HG03571 (cell line): ENCODE measurements at regions not wholly inside any gene's neighbourhood (a gene's known extent, or its start where the extent isn't known, plus 50 kb on each side); places are given as distances from the start of the nearest gene placed in this dataset.

Source experiments
- ATAC-seq: cut with Tn5 transposase; IDR thresholded peaks from one replicate; pipeline ENCODE4 v1.9.1; 2021; ENCODE audit not compliant: unreplicated experiment

DNA sequence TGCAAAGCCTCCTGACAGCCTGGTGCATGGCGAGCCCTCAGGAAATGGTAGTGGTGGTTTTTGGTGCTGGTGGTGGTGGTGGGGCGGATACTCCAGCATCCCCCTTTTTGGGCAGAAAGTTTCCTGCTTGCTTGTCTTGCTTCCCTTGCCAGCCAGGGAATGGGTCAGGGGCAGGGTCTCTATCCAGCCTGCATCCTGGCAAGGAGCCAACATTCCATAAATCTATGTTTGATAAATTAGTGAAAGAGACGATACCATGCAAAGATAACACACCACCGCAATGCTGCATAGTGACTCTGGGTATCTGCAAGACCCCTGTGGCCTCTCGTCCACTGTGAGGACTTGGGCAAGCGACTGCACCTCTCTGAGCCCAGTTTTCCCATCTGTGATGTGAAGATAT is 246.2 kb downstream of the LRFN2 start:
- ATAC-seq = no peak

- ATAC-seq = no peak
These were observed 247.0 kb downstream of the LRFN2 start for GRCh38 chr6:40340196-40340595.

- no peak for ATAC-seq
These were observed 248.9 kb downstream of the LRFN2 start for GRCh38 chr6:40338306-40338705.

DNA sequence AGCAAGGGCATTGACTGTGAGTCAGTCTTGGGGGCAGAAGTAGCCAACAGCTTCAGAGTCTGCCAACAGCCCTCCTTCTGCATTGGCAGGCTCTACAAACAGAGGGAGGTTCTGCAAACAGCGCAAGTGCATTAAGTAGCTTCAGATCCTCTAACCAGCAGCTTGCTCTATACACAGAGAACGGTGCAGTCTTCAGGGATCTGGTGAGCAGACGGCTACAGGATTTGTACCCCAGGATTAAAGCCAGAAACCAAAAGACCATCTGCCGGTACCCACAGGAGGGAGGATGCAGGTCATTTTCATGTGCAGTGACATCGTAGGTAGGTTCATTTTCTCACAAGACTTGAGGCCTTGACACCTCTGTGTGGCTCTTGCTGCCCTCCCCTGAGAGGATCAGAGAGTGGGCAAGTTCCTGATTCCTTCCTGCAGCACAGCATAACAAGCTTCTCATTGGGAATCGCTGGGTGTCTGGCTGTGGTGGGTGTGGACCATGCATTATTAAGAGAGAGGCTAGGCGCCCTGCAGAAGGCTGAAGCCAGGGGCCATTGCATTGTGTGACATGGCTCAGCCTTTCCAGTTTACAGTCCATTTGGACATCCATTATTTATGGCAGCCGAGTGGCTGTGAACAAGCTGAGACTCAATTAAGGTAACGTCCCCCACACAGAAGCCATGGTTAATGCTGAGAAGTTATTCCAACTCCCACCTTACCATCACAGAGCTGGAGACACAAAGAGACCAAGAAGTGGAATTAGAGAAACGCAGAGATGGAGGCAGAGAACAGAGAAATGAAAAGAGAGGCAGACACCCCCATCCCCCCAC is 250.0 kb downstream of the LRFN2 start:
- ATAC-seq = no peak

GRCh38 chr6:40336296-40336695 is 250.9 kb downstream of the LRFN2 start:
- ATAC-seq = no peak

- ATAC-seq = no peak
These were observed 252.5 kb downstream of the LRFN2 start for GRCh38 chr6:40334496-40335270.

- no peak for ATAC-seq
These were observed 255.6 kb downstream of the LRFN2 start for GRCh38 chr6:40331545-40331944.

GRCh38 chr6:40330301-40330721 is 256.9 kb downstream of the LRFN2 start:
- ATAC-seq = no peak

DNA sequence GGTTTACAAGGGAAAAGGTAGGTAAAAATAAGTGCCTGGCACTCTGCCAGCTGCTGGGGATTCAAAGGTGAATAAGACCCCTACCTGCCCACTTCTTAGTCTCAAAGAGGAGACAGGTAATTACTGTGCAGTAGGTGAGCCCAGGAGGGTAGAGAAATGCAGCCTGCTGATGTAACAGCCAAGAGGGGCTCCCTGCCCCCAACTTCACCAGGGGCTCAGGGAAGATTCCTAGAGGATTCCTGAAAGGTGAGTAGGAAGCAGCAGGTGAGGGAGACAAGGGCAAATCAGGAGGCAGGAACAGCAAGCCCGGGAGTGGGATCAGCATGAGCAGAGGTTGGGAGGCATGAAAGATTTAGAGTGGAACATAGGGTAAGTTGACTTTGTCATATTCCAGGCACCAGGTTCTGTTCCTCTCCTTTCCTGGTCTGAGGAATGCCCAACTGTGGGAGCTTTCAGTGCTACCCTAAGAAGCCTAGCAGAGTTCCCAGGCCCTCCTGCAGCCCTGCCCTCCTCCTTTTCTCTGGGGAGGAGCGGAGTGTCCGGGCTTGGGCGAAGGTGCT is 258.1 kb downstream of the LRFN2 start:
- ATAC-seq = no peak

- no peak for ATAC-seq
These were observed 258.7 kb downstream of the LRFN2 start for GRCh38 chr6:40328386-40328985.

DNA sequence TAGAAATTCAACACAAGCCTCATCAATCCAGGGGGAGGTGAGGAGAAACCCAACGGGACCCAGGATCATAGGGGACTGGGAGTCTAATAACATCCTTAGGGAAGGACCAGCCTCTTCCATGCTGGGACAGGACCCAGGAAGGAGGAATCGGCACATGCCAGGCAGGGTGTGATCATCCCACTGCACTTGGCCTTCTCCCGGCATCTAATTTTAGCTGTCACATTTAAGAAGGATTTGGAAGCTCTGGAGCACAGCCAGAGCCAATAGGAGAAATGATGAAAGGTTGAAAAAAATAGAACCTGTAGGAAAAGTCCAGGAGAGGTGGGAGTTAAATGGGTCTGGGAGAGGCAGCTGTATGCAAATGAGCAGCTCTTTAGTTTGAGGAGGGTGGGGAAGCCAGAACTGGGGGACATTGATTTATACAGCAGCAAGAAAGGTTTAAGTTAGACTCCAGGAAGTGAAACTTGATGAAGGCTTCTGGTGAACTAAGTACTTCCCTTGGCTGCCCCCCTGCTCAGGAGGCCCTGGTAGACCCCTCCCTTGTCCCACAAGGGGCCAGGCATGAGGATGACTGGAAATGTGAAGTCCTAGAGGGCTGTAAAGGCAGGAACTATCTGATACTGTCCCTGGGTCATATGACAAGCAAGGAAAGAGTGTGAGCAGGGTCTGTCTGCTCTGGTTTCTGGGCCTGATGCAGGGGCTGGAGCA is 260.3 kb downstream of the LRFN2 start:
- no peak for ATAC-seq

DNA sequence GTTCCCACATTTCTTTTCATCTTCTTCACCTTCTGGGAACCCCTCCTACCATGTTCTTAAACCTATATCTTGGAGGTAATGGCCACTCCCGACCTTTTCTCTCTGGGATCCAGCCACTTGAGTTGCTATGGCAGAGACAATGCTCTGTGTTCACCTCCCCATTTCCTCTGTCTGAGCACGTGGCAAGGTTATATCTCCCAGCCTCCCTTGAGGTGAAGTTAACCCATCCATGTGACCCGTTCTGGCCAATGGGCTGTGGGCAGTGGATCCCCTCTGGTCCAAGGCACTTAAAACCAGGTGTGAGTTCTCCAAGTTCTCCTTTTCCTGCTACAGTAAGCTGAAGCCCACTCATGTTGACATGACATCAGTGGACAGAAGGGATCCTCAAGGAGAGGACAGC is 261.4 kb downstream of the LRFN2 start:
- ATAC-seq = no peak

- no peak for ATAC-seq
These were observed 262.1 kb downstream of the LRFN2 start for GRCh38 chr6:40325041-40325440.

GRCh38 chr6:40323881-40324634 is 263.1 kb downstream of the LRFN2 start:
- ATAC-seq = no peak

- no peak for ATAC-seq
These were observed 264.8 kb downstream of the LRFN2 start for GRCh38 chr6:40322336-40322735.

GRCh38 chr6:40321616-40322015 is 265.5 kb downstream of the LRFN2 start:
- ATAC-seq = no peak

DNA sequence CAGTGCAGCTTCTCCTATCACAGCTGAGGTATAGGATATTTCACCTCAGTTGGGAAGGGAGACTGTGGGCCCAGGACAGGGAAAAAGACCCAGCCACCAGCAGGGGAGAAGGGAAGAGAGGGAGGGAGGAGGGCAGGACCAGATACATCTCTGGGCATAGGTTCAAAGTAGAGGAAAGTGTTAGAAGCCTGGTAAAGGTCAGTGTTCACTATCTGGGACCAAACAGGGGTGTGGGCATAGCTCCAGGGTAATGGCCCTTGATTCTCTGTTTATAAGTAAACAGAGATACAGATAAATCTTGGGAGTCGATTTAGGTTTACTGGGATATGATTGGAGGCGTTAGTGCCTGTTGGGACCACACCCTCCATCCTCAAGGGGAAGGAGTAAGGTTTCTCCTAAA is 266.2 kb downstream of the LRFN2 start:
- no peak for ATAC-seq

- ATAC-seq = no peak
These were observed 266.7 kb downstream of the LRFN2 start for GRCh38 chr6:40320441-40320840.

- no peak for ATAC-seq
These were observed 268.0 kb downstream of the LRFN2 start for GRCh38 chr6:40319124-40319523.

- no peak for ATAC-seq
These were observed 272.1 kb downstream of the LRFN2 start for GRCh38 chr6:40315060-40315459.
